ENCODE measurements at regions not wholly inside any gene's neighbourhood (a gene's known extent, or its start where the extent isn't known, plus 50 kb on each side); places are given as distances from the start of the nearest gene placed in this dataset.
A peak's percentile ranks its signal among the peaks of the same experiment; 100 is the strongest.

GRCh38 chr1:201707656-201708055 is 121.3 kb upstream of the IPO9 start:
- H3K27ac ChIP-seq (ENCODE audit: low read length, poor library complexity, severe bottlenecking), result no peak overlapping the region
- no peak overlapping the region for H3K18ac ChIP-seq (ENCODE audit: low read depth in 1 of 2, low read length in 2 of 2)
- no peak overlapping the region for H2BK5ac ChIP-seq (ENCODE audit: low read depth, low read length, poor library complexity, severe bottlenecking)
- H2BK12ac ChIP-seq (ENCODE audit: low read length in 2 of 2), result no peak overlapping the region
- H3K4me1 ChIP-seq (ENCODE audit: control insufficient read depth, insufficient read depth, low read depth, low read length), result peaks cover 44% of the 10 kb centered on the region
- no peak overlapping the region for H2BK15ac ChIP-seq (ENCODE audit: low read depth, poor library complexity, severe bottlenecking)
- no peak overlapping the region for H2AK5ac ChIP-seq (ENCODE audit: low read length, severe bottlenecking)
- H3K14ac ChIP-seq (ENCODE audit: low read length in 2 of 2), result no peak overlapping the region
- H3K79me1 ChIP-seq (replicated peaks; ENCODE audit: low read length, poor library complexity, severe bottlenecking), result peaks cover 36% of the 10 kb centered on the region
- no peak overlapping the region for H2BK120ac ChIP-seq (ENCODE audit: low read depth, low read length)
- H3K27me3 ChIP-seq (ENCODE audit: control insufficient read depth in 1 of 2, insufficient read depth in 1 of 2, low read length in 2 of 2), result no peaks in the 10 kb centered on the region
- H3K23ac ChIP-seq (ENCODE audit: low read length in 2 of 2), result no peak overlapping the region
- H3K4me2 ChIP-seq (ENCODE audit: low read length, poor library complexity, severe bottlenecking), result no peak overlapping the region
- H3K4ac ChIP-seq (ENCODE audit: low read depth in 1 of 2, low read length in 2 of 2), result no peak overlapping the region
- no peaks in the 10 kb centered on the region for H3K9me3 ChIP-seq (ENCODE audit: control insufficient read depth, low read length)
- no peak overlapping the region for H2AFZ ChIP-seq (ENCODE audit: low read depth, low read length)
- no peak overlapping the region for H4K8ac ChIP-seq (ENCODE audit: low read length)
- WGBS, result 83% methylated on average over 1 of the region's 2 CpGs
- peaks cover under 1 to 10% of the 10 kb centered on the region in 2 experiments for H3K36me3 ChIP-seq (ENCODE audit: control insufficient read depth in 1 of 2, insufficient read depth in 2 of 2, low read depth in 1 of 2, low read length in 2 of 2)
- no peak overlapping the region for H3K4me3 ChIP-seq (ENCODE audit: insufficient read depth in 1 of 2, low read depth in 1 of 2, low read length in 2 of 2)
- H4K91ac ChIP-seq (ENCODE audit: low read length), result no peak overlapping the region
- DNase-seq, result no peak
- peak overlapping the region; percentile 4 for H3K9ac ChIP-seq (ENCODE audit: low read length)

GRCh38 chr1:201708085-201708512 is 120.9 kb upstream of the IPO9 start:
- Histone ChIP-seq H2AK5ac (ENCODE audit: low read length, severe bottlenecking) (no peak overlapping the region), H3K18ac (ENCODE audit: low read depth in 1 of 2, low read length in 2 of 2) (peak overlapping the region; percentile 6 to 43), H3K9me3 (ENCODE audit: control insufficient read depth, low read length) (no peaks in the 10 kb centered on the region), H3K79me1 (replicated peaks; ENCODE audit: low read length, poor library complexity, severe bottlenecking) (peaks cover 36% of the 10 kb centered on the region), H4K8ac (ENCODE audit: low read length) (peak overlapping the region; percentile 20), H3K4ac (ENCODE audit: low read depth in 1 of 2, low read length in 2 of 2) (peak overlapping the region; percentile 28 to 41), H2BK120ac (ENCODE audit: low read depth, low read length) (no peak overlapping the region), H3K4me1 (ENCODE audit: control insufficient read depth, insufficient read depth, low read depth, low read length) (peaks cover 44% of the 10 kb centered on the region), H3K27ac (ENCODE audit: low read length, poor library complexity, severe bottlenecking) (no peak overlapping the region), H2BK12ac (ENCODE audit: low read length in 2 of 2) (peak overlapping the region in 1 of 2 experiments; percentile 63), H2BK15ac (ENCODE audit: low read depth, poor library complexity, severe bottlenecking) (no peak overlapping the region), H3K27me3 (ENCODE audit: control insufficient read depth in 1 of 2, insufficient read depth in 1 of 2, low read length in 2 of 2) (no peaks in the 10 kb centered on the region), H3K4me3 (ENCODE audit: insufficient read depth in 1 of 2, low read depth in 1 of 2, low read length in 2 of 2) (no peak overlapping the region), H3K36me3 (ENCODE audit: control insufficient read depth in 1 of 2, insufficient read depth in 2 of 2, low read depth in 1 of 2, low read length in 2 of 2) (peaks cover 5 to 10% of the 10 kb centered on the region in 2 experiments), H2AFZ (ENCODE audit: low read depth, low read length) (no peak overlapping the region), H4K91ac (ENCODE audit: low read length) (peak overlapping the region; percentile 34), H2BK5ac (ENCODE audit: low read depth, low read length, poor library complexity, severe bottlenecking) (no peak overlapping the region), H3K9ac (ENCODE audit: low read length) (peak overlapping the region; percentile 28), H3K14ac (ENCODE audit: low read length in 2 of 2) (no peak overlapping the region), H3K23ac (ENCODE audit: low read length in 2 of 2) (peak overlapping the region in 1 of 2 experiments; percentile 46), H3K4me2 (ENCODE audit: low read length, poor library complexity, severe bottlenecking) (no peak overlapping the region)
- WGBS, result 51% methylated on average over 4 of the region's 4 CpGs
- DNase-seq, result peak; percentile 88

DNA sequence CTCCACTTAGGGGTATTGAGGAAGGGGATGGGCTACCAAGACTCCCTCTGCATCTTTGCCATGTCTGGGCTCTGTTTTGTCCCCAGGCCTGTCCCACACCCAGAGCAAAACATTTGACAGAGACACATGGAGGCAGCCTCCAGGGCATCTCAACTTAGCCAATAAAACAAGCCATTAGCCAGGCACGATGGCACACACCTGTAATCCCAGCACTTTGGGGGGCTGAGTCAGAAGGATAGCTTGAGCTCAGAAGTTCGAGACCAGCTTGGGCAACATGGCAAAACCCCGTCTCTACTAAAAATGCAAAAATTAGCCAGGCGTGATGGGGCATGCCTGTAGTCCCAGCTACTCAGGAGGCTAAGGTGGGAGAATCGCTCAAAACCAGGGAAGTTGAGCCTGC is 120.3 kb upstream of the IPO9 start:
- WGBS, result 93% methylated on average over 5 of the region's 5 CpGs

DNA sequence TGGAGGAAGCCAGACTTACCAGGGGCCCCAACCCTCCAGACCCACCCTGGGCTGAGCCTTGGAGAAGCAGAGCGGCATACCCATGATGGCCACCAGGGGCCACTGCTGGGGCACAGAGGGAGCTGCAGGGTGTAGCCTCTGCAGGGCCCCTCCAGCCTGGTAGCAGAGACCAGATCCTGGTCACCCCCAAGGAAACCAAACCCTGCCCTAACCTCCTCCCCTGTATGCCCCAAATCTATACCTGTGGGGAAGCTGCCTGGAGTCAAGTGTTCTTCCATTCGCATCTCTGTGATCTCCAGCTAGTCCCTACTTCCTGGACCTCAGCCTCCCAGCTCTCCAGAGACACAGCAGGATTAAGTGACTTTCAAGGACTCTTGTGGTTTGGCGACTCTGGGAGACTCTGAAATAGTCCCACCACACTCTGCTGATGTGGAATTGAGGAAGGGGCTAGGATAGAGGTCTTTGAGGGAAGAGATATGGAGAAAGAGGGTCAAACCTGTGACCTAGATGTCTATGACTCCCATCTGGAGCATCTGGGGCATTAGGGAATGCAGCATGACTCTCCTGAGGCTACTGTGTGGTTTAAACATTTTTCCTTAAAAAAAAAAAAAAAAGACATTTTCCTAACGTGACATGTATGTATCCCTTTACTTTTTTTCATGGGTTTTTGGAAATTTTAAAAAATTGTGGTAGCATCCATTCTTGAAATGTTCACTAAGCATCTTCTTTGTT is 119.2 kb upstream of the IPO9 start:
- Histone ChIP-seq H3K4me3 (ENCODE audit: insufficient read depth in 1 of 2, low read depth in 1 of 2, low read length in 2 of 2) (no peak overlapping the region), H3K14ac (ENCODE audit: low read length in 2 of 2) (no peak overlapping the region), H2BK120ac (ENCODE audit: low read depth, low read length) (peak overlapping the region; percentile 82), H3K4ac (ENCODE audit: low read depth in 1 of 2, low read length in 2 of 2) (peak overlapping the region; percentile 28 to 47), H3K27ac (ENCODE audit: low read length, poor library complexity, severe bottlenecking) (no peak overlapping the region), H3K23ac (ENCODE audit: low read length in 2 of 2) (no peak overlapping the region), H3K4me2 (ENCODE audit: low read length, poor library complexity, severe bottlenecking) (no peak overlapping the region), H4K8ac (ENCODE audit: low read length) (no peak overlapping the region), H3K36me3 (ENCODE audit: control insufficient read depth in 1 of 2, insufficient read depth in 2 of 2, low read depth in 1 of 2, low read length in 2 of 2) (peaks cover 8 to 10% of the 10 kb centered on the region in 2 experiments), H4K91ac (ENCODE audit: low read length) (peak overlapping the region; percentile 87), H2BK15ac (ENCODE audit: low read depth, poor library complexity, severe bottlenecking) (no peak overlapping the region), H2BK5ac (ENCODE audit: low read depth, low read length, poor library complexity, severe bottlenecking) (no peak overlapping the region), H3K18ac (ENCODE audit: low read depth in 1 of 2, low read length in 2 of 2) (peak overlapping the region; percentile 16 to 93), H3K27me3 (ENCODE audit: control insufficient read depth in 1 of 2, insufficient read depth in 1 of 2, low read length in 2 of 2) (no peaks in the 10 kb centered on the region), H2AK5ac (ENCODE audit: low read length, severe bottlenecking) (peak overlapping the region; percentile 12), H3K79me1 (replicated peaks; ENCODE audit: low read length, poor library complexity, severe bottlenecking) (peaks cover 31% of the 10 kb centered on the region), H3K4me1 (ENCODE audit: control insufficient read depth, insufficient read depth, low read depth, low read length) (peaks cover 44% of the 10 kb centered on the region), H2AFZ (ENCODE audit: low read depth, low read length) (no peak overlapping the region), H3K9ac (ENCODE audit: low read length) (peak overlapping the region; percentile 54), H3K9me3 (ENCODE audit: control insufficient read depth, low read length) (no peaks in the 10 kb centered on the region), H2BK12ac (ENCODE audit: low read length in 2 of 2) (peak overlapping the region; percentile 0 to 79)
- WGBS, result 14% methylated on average over 3 of the region's 4 CpGs
- DNase-seq, result peak; percentile 73

More for the DNA sequence above, 120.3 kb upstream of the IPO9 start:
- Histone ChIP-seq H3K9ac (ENCODE audit: low read length) (peak overlapping the region; percentile 35), H2BK120ac (ENCODE audit: low read depth, low read length) (no peak overlapping the region), H2BK15ac (ENCODE audit: low read depth, poor library complexity, severe bottlenecking) (no peak overlapping the region), H2BK12ac (ENCODE audit: low read length in 2 of 2) (peak overlapping the region in 1 of 2 experiments; percentile 63), H3K27me3 (ENCODE audit: control insufficient read depth in 1 of 2, insufficient read depth in 1 of 2, low read length in 2 of 2) (no peaks in the 10 kb centered on the region), H3K79me1 (replicated peaks; ENCODE audit: low read length, poor library complexity, severe bottlenecking) (peaks cover 36% of the 10 kb centered on the region), H3K23ac (ENCODE audit: low read length in 2 of 2) (no peak overlapping the region), H2BK5ac (ENCODE audit: low read depth, low read length, poor library complexity, severe bottlenecking) (no peak overlapping the region), H3K4ac (ENCODE audit: low read depth in 1 of 2, low read length in 2 of 2) (peak overlapping the region; percentile 18 to 28), H3K27ac (ENCODE audit: low read length, poor library complexity, severe bottlenecking) (no peak overlapping the region), H3K9me3 (ENCODE audit: control insufficient read depth, low read length) (no peaks in the 10 kb centered on the region), H2AK5ac (ENCODE audit: low read length, severe bottlenecking) (no peak overlapping the region), H4K91ac (ENCODE audit: low read length) (peak overlapping the region; percentile 34), H2AFZ (ENCODE audit: low read depth, low read length) (no peak overlapping the region), H3K4me1 (ENCODE audit: control insufficient read depth, insufficient read depth, low read depth, low read length) (peaks cover 44% of the 10 kb centered on the region), H3K4me3 (ENCODE audit: insufficient read depth in 1 of 2, low read depth in 1 of 2, low read length in 2 of 2) (no peak overlapping the region), H4K8ac (ENCODE audit: low read length) (peak overlapping the region; percentile 20), H3K14ac (ENCODE audit: low read length in 2 of 2) (no peak overlapping the region), H3K18ac (ENCODE audit: low read depth in 1 of 2, low read length in 2 of 2) (peak overlapping the region in 1 of 2 experiments; percentile 43), H3K4me2 (ENCODE audit: low read length, poor library complexity, severe bottlenecking) (no peak overlapping the region), H3K36me3 (ENCODE audit: control insufficient read depth in 1 of 2, insufficient read depth in 2 of 2, low read depth in 1 of 2, low read length in 2 of 2) (peaks cover 8 to 10% of the 10 kb centered on the region in 2 experiments)
- DNase-seq, result no peak

Data from mesenchymal stem cell (in vitro differentiated cells and primary cell).